AG08395 (cell line): ENCODE measurements at regions not wholly inside any gene's neighbourhood (a gene's known extent, or its start where the extent isn't known, plus 50 kb on each side); places are given as distances from the start of the nearest gene placed in this dataset.
A peak's percentile ranks its signal among the peaks of the same experiment; 100 is the strongest.
"Not testable (repeated sequence)": the region's sequence is repeated elsewhere in the genome, so short reads cannot be mapped to it uniquely, and the experiment has no call there.

ENCODE experiments used
- DNase-seq: peaks from one replicate; pipeline ENCODE4 v3.0.0; 2012; ENCODE audit warnings: mixed read lengths, low spot score

DNA sequence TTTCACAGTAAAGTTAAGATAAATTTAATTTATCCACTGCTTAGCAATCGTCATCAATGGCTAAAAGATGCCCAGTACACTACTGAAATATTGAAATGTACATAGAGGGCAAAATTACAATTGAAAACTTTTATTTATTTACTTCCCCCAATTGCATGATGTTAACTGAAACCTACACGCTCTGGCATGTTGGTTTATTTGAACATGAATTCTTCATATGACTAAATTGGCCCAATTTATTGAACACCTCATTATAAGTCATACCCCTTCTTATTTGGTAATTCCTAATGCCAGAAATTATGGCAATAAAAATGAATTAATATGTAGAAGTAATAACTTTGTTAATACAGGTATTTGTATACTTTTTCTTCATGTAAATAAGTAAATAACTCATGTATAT, 183.0 kb upstream of the ZC3H15 start:
- no peak for DNase-seq

DNA sequence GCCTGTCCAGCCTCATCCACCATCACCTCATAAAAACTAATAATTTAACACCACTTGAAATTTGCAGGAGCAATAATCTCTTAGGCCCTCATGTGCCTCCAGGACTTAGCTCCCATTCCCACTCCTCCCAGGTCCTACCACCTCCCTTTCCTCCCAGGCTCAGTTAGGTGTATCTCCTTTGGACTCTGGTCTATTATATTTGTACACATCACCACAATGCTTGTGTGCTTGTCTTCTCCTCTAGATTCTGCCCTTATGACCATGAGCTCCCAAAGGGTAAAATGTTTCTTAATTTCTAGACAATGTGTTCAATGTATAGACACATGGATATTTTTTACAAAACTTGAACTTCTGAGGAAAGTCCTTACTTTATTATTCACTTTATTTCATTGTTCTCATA, 182.0 kb upstream of the ZC3H15 start:
- no peak for DNase-seq

DNA sequence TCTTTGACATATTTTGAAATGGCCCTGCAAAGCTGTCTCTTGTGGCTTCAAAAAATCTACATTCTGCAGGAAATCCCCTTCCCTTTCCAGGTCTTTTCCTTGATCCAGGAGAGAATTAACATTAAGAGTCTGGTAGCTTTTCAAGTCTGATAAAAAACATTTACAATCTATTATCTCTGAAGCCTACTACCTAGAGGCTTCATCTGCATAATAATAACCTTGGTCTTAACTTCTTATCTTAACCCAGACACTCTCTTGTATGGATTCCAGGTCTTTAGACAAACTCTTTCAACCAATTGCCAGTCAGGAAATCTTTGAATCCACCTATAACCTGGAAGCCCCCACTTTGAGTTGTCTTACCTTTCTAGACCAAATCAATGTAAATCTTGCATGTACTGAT, 179.3 kb upstream of the ZC3H15 start:
- no peak for DNase-seq

GRCh38 chr2:186307871-186308270, 178.2 kb upstream of the ZC3H15 start:
- no peak for DNase-seq

DNA sequence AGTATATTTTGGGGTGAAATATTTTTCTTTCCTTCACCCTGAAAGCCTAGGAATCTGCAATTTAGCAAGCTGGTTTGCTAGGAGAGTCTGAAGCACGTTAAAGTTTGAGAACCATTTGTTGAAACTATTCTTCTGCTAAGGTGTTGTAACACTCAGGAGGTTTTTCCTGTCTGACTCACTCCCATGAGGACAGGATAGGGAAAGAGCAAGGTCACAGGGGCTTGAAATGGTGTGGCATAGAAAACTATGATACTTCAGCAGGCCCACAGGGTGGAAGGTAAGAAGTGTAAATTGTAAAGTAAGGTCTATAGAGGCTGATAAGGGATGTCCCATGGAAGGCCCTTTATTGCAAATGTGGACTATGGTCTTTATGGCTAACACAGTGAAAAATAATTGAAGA, 177.7 kb upstream of the ZC3H15 start:
- no peak for DNase-seq

DNA sequence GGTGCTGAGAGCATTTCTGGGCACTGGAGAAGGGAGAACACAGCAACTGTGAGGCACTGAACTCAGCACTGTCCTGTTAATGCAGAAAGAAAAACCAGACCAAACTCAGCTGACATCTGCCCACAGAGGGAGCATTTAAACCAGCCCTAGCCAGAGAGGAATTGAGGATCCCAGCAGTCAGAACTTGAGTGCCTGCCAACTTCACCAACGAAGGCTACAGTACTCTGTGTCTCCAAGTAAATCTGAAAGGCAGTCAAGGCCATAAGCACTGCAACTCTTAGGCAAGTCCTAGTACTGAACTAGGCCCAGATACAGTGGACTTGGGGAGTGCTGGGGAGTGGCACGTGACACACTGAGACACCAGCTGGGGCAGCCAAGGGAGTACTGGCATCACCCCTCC, 176.2 kb upstream of the ZC3H15 start:
- DNase-seq = no peak

- DNase-seq = no peak
These were observed 167.0 kb upstream of the ZC3H15 start for GRCh38 chr2:186319105-186319504.

DNA sequence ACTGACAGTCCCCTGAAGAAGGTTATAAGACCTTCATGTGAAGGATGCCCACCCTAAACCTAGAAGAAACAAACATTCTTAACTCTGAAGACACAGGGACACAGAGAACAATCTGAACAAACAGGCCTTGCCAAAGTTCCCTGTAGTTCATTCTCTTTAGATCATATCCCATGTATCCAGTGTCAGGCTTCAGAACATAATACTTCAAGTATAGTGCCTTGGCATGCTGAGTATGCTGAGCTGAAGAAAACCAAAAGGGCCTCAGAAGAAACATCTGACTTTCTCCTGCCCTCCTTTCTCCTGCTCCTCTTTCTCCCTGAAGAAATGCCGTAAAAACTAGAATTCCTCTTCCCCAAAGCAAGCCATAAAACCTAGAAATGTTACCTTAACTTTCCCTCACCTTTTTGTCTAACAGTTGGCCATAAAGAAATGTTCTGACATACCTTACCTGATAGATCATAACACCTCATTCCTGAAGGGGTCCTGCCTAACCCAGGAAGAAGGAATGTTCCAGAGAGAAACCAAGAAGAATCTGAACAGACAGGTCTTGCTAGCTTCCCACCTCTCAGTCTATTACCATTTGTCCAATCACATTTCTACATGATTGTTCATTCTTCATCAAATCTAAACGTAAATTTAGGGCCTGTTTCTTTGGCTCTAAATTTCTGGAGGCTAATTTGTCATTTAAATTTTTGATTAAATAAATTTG, 160.1 kb upstream of the ZC3H15 start:
- no peak for DNase-seq

DNA sequence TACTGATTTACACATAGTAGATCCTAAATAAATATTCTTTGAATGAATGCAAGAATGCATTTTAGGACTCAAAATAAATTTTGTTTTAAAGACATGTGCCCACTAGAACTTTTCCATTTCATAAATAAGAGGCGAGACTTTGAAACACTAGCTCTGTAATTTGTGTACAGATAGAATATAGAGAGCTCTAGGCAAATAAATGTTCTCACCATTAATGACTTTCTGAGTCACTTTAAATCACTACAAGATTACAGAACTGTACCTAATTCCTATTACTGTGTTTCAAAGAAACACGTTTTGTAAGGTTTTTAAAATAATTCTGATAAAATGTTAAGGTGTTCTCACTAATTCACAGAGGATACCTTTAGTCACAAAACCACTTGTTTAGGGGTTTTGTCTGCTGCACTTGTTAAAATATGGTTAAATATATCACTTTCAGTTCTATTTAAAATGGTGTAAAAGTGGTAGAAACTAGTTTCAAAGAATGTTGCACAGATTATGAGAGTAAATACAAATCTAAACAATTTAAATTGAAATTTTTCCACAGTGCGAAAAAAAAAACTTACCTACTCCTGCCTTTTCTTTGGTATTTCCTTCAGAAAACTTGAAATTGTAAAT, 158.7 kb upstream of the ZC3H15 start:
- DNase-seq = no peak

DNA sequence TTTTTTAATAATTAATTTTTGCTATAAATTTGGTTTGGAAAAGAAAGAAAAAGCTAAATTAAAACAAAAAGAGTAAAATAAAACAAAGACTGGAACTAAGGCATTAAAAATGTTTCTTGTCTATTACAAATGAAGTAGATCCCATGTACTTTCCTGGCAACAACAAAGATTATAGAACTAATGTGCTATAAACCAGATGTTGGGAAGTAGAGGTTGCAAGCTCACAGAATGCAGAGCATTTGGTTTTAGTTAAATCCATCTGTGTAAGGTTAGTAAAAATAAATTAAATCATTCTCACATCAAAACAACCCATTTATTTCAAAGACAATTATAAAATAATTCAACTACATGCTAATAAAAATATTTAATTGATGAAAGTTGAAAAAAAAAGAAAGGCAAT, 157.2 kb upstream of the ZC3H15 start:
- no peak for DNase-seq

- no peak for DNase-seq
These were observed 156.0 kb upstream of the ZC3H15 start for GRCh38 chr2:186330050-186330449.

- DNase-seq = no peak
These were observed 146.3 kb upstream of the ZC3H15 start for GRCh38 chr2:186339716-186340115.

GRCh38 chr2:186342029-186342428, 144.0 kb upstream of the ZC3H15 start:
- no peak for DNase-seq

DNA sequence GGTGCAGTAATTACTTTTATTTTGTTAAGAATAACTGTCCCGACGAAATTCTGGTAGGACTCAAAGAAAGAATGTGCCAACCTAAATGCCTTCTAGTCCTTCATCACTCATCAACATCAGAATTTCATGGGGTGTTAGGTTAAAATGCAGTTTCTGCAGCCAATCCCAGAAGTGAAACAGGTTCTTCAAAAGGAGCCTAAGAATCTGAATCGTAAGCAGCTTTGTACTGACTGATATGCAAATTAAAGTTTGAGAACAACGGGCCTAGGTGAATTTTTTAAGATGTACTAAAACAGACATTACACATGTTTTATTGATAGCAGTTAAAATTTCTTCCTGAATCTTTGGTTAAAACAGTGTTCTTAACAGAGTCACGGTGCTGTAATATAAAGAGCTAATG, 140.3 kb upstream of the ZC3H15 start:
- DNase-seq = no peak

DNA sequence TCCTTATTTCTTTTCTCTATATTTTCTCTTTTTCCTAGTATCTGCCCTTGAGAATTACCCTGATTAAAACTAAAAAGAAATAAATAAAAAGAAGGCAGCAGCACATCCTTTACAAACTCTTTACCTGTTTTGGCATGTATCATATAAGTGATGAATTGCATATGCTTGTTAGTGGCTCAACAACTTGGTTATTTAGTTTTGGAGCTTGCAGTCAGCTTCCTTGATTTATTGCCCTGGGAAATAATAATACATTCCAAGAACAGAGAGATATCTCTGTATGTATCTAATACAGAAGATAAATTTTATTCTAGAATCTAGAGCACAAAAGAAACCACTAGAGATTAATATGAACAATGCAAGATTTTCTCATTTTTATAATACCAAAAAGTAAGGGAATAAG, 139.8 kb upstream of the ZC3H15 start:
- no peak for DNase-seq

DNA sequence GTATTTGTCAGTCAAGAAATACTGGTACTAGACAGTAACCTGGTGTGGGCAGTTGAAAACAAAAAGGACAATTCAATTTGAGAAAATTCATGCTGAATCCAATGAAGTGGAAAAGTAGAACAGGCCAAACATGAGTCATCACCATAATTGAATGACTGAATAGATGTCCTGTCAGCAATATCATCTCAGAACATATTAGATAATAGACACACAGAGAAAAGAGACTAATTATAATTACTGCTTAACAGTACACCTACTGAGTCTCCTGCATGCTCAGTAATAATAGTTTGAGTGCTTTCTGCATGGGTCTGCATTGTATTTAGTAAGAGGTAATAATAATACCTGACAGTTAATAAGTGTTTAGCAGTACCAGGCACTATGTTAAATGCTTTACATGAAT, 138.6 kb upstream of the ZC3H15 start:
- DNase-seq = no peak

- DNase-seq = no peak
These were observed 137.9 kb upstream of the ZC3H15 start for GRCh38 chr2:186348200-186348599.

GRCh38 chr2:186349508-186349907, 136.6 kb upstream of the ZC3H15 start:
- peak; percentile 3 for DNase-seq

DNA sequence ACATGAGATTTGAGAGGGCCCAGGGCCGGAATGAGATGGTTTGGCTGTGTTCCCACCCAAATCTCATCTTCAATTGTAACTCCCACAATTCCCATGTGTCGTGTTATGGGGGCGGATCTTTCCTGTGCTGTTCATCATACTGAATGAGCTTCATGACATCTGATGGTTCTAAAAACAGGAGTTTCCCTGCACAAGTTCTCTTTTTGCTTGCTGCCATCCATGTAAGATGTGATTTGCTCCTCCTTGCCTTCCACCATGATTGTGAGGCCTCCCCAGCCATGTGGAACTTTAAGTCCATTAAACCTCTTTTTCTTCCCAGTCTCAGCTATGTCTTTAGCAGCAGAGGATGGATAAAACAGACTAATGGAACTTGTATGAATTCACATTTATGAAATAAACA, 131.9 kb upstream of the ZC3H15 start:
- DNase-seq = not testable (repeated sequence)

DNA sequence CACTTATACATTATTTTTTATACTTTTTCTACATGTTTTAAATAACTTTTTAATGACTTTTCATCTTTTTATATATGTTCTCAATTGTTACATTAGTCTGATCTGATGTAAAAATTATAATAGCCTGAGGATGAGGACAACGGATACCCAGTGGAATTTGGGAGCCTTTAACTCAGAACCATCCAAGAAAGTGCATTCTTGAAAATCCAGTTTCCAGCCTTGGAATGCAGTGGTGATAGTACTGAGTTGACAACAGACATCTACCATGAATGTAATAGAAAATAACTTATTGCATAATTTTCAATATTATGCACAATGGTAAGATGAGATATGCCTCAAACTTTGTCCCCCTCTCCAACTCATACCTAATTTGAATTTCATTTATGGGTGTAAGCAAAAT, 120.7 kb upstream of the ZC3H15 start:
- no peak for DNase-seq

GRCh38 chr2:186379052-186379451, 107.0 kb upstream of the ZC3H15 start:
- no peak for DNase-seq

DNA sequence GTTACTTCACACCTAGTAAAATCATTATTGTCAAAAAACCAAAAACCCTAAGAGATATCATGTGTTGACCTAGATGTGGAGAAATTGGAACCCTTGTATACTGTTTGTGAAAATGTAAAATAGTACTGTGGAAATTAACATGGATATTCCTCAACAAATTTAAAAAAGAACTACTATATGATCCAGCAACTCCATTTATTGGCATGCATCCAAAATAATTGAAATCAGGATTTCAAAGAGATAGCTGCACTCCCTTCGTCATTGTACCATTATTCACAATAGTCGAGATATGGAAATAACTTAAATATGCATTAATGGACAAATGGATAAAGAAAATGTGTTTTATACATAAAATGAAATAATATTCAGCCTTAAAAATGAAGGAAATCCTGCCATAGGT, 105.3 kb upstream of the ZC3H15 start:
- DNase-seq = no peak

DNA sequence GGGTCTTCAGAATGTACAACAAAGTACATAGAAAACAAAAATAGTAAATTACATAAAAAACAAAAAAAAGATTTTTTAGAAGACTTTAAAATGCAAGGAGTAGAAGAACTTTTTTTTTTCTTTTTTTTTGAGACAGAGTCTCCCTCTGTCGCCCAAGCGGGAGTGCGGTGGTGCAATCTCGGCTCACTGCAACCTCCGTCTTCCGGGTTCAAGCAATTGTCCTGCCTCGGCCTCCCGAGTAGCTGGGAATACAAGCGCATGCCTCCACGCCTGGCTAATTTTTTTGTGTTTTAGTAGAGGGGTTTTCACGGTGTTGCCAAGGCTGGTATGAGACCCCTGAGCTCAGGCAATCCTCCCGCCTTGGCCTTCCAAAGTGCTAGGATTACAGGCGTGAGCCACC, 104.5 kb upstream of the ZC3H15 start:
- DNase-seq = no peak

- DNase-seq = no peak
These were observed 103.1 kb upstream of the ZC3H15 start for GRCh38 chr2:186382932-186383331.
